ENCODE measurements at regions not wholly inside any gene's neighbourhood (a gene's known extent, or its start where the extent isn't known, plus 50 kb on each side); places are given as distances from the start of the nearest gene placed in this dataset.

- peaks cover 3% of the 10 kb centered on the region; the same call in 2 of the 3 replicates for H3K36me3 Mint-ChIP-seq (ENCODE audit: low read depth)
- no peak overlapping the region for H3K27ac Mint-ChIP-seq
- TF ChIP-seq REST (IDR thresholded peaks at IDR 0.05; ENCODE audit: unreplicated experiment) (no peak), POLR2AphosphoS5 (IDR thresholded peaks at IDR 0.05; ENCODE audit: low read depth) (no peak), CREB1 (CRISPR knock-in tag; IDR thresholded peaks at IDR 0.05; ENCODE audit: low read depth) (no peak), ETS1 (IDR thresholded peaks at IDR 0.05) (no peak), EZH2 (IDR thresholded peaks at IDR 0.05; ENCODE audit: low read depth, unreplicated experiment) (no peak), JUNB (IDR thresholded peaks at IDR 0.05; ENCODE audit: unreplicated experiment) (no peak), EZH2phosphoT487 (IDR thresholded peaks at IDR 0.05; ENCODE audit: unreplicated experiment) (no peak), ZNF114 (CRISPR knock-in tag; IDR thresholded peaks at IDR 0.05) (no peak)
- H3K4me1 Mint-ChIP-seq, result no peaks in the 10 kb centered on the region
- H3K27me3 ChIP-seq (ENCODE audit: insufficient read depth), result no peaks in the 10 kb centered on the region
- H3K36me3 ChIP-seq (ENCODE audit: insufficient read depth), result peaks cover 4% of the 10 kb centered on the region; the same call in 1 of the 2 replicates
- peaks cover 75% of the 10 kb centered on the region for H3K9me3 Mint-ChIP-seq
- DNase-seq (ENCODE audit: low spot score), result no peak
- H3K9me2 ChIP-seq (ENCODE audit: insufficient read depth), result no peaks in the 10 kb centered on the region
- H3K4me3 ChIP-seq, result no peak overlapping the region
- no peaks in the 10 kb centered on the region for H3K79me2 ChIP-seq (replicated peaks; ENCODE audit: insufficient read depth)
- no peak for ATAC-seq
- no peaks in the 10 kb centered on the region for H3K27me3 Mint-ChIP-seq (ENCODE audit: insufficient read depth, low read depth, poor library complexity)
- no peaks in the 10 kb centered on the region for H3F3A ChIP-seq (replicated peaks; ENCODE audit: low read depth)
- H2AFZ ChIP-seq, result no peak overlapping the region
- no peak overlapping the region for H3K4me3 Mint-ChIP-seq
- H3K27ac ChIP-seq (ENCODE audit: low read depth), result no peak overlapping the region
- H3K4me1 ChIP-seq (ENCODE audit: insufficient read depth), result no peaks in the 10 kb centered on the region
- no peak overlapping the region for H3K4me2 ChIP-seq
- H4K20me1 ChIP-seq (replicated peaks; ENCODE audit: insufficient read depth), result no peaks in the 10 kb centered on the region
Measured at GRCh38 chr7:145797507-145797906, 319.1 kb upstream of the CNTNAP2 start.

GRCh38 chr7:145795132-145795531 lies 321.5 kb upstream of the CNTNAP2 start:
- Mint-ChIP-seq H3K36me3 (ENCODE audit: low read depth) (peaks cover 4% of the 10 kb centered on the region; the same call in 1 of the 3 replicates), H3K27ac (no peak overlapping the region), H3K4me1 (no peaks in the 10 kb centered on the region), H3K9me3 (peaks cover 74% of the 10 kb centered on the region), H3K27me3 (ENCODE audit: insufficient read depth, low read depth, poor library complexity) (no peaks in the 10 kb centered on the region), H3K4me3 (no peak overlapping the region)
- Histone ChIP-seq H3K27me3 (ENCODE audit: insufficient read depth) (no peaks in the 10 kb centered on the region), H3K4me2 (no peak overlapping the region), H3K36me3 (ENCODE audit: insufficient read depth) (peaks cover 4% of the 10 kb centered on the region; the same call in 1 of the 2 replicates), H3F3A (replicated peaks; ENCODE audit: low read depth) (no peaks in the 10 kb centered on the region), H2AFZ (no peak overlapping the region), H3K4me1 (ENCODE audit: insufficient read depth) (no peaks in the 10 kb centered on the region), H4K20me1 (replicated peaks; ENCODE audit: insufficient read depth) (no peaks in the 10 kb centered on the region), H3K4me3 (no peak overlapping the region), H3K9me2 (ENCODE audit: insufficient read depth) (no peaks in the 10 kb centered on the region), H3K27ac (ENCODE audit: low read depth) (no peak overlapping the region), H3K79me2 (replicated peaks; ENCODE audit: insufficient read depth) (no peaks in the 10 kb centered on the region)
- DNase-seq (ENCODE audit: low spot score), result no peak
- ATAC-seq, result no peak
- TF ChIP-seq JUNB (IDR thresholded peaks at IDR 0.05; ENCODE audit: unreplicated experiment) (no peak), ZNF331 (CRISPR knock-in tag; IDR thresholded peaks at IDR 0.05; ENCODE audit: low read depth) (no peak), EZH2phosphoT487 (IDR thresholded peaks at IDR 0.05; ENCODE audit: unreplicated experiment) (no peak), EZH2 (IDR thresholded peaks at IDR 0.05; ENCODE audit: low read depth, unreplicated experiment) (no peak), CREB1 (CRISPR knock-in tag; IDR thresholded peaks at IDR 0.05; ENCODE audit: low read depth) (no peak), CTCF (conservative IDR thresholded peaks at IDR 0.05; ENCODE audit: low read depth in 2 of 2) (no peak), REST (IDR thresholded peaks at IDR 0.05; ENCODE audit: unreplicated experiment) (no peak)

Measured in GM23338 (cell line).